ENCODE measurements at regions not wholly inside any gene's neighbourhood (a gene's known extent, or its start where the extent isn't known, plus 50 kb on each side); places are given as distances from the start of the nearest gene placed in this dataset.

GRCh38 chr6:106778943-106779342 is 149.6 kb downstream of the QRSL1 start:
- no peaks in the 10 kb centered on the region for H3K27me3 Mint-ChIP-seq (ENCODE audit: insufficient read depth, unreplicated experiment)
- BruUV-seq (replicated peaks) = no TSS peak
- H3K4me1 Mint-ChIP-seq (ENCODE audit: low read depth, unreplicated experiment) = peaks cover 1% of the 10 kb centered on the region

DNA sequence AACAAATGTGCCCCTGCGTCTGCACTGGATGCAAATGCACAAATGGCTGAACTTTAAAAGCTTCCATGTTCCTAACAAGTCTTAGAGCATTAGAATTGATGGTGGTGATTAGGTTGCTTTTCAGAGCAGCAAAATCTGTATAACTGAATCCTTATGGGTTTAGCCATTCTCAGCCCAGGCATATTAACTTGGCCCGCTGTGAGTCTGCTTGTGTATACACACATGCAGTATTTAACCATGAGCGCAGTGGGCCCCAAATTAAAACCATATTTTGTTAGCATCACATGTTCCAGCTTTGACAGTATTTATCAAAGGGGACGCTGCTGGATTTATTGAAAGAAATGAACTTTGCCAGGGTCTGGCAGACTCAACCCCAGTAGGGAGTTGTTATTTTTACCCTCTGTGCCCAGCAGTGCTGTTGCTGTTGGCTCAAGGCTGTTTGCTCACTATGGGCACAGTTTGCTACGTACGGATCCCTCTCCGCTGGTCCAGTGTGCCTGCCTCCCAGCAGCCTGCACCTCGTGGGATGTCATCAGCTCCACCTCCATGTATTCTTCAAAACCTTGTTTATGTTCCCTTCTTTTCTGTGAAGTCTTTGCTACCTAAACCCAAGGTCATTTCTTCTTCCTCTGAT is 144.7 kb downstream of the QRSL1 start:
- TF ChIP-seq CTCF (IDR thresholded peaks at IDR 0.05; ENCODE audit: insufficient read depth in 1 of 2, low read depth in 1 of 2, low read length in 1 of 2, severe bottlenecking in 1 of 2, unreplicated experiment in 1 of 2) = no peak
- no peaks in the 10 kb centered on the region for H3K27me3 ChIP-seq (replicated peaks; ENCODE audit: control insufficient read depth, insufficient read depth, low read length)
- peaks cover 17% of the 10 kb centered on the region; the same call in 1 of the 2 replicates for H3K9me3 ChIP-seq
- intact Hi-C loops (cut with micrococcal nuclease; ENCODE audit: unreplicated experiment) = no loop called here
- H3K36me3 ChIP-seq (ENCODE audit: control insufficient read depth, insufficient read depth, low read length) = no peaks in the 10 kb centered on the region
- DNase-seq = no peak
- H3K4me3 ChIP-seq (ENCODE audit: low read depth, low read length) = no peak overlapping the region
- ChIA-PET CTCF (no interaction called here), POLR2A (no interaction called here)
- H3K4me1 ChIP-seq = no peaks in the 10 kb centered on the region
- Mint-ChIP-seq H3K27ac (ENCODE audit: unreplicated experiment) (peak overlapping the region; percentile 8), H3K27me3 (ENCODE audit: insufficient read depth, unreplicated experiment) (no peaks in the 10 kb centered on the region), H3K36me3 (ENCODE audit: insufficient read depth, unreplicated experiment) (no peaks in the 10 kb centered on the region), H3K4me1 (ENCODE audit: low read depth, unreplicated experiment) (peaks cover 10% of the 10 kb centered on the region), H3K9me3 (ENCODE audit: unreplicated experiment) (peaks cover 9% of the 10 kb centered on the region), H3K4me3 (ENCODE audit: unreplicated experiment) (no peak overlapping the region)
- no TSS peak for BruUV-seq (replicated peaks)

More at GRCh38 chr6:106778943-106779342, 149.6 kb downstream of the QRSL1 start:
- Histone ChIP-seq H3K36me3 (ENCODE audit: control insufficient read depth, insufficient read depth, low read length) (no peaks in the 10 kb centered on the region), H3K4me1 (peaks cover 11% of the 10 kb centered on the region; the same call in 1 of the 2 replicates), H3K4me3 (ENCODE audit: low read depth, low read length) (no peak overlapping the region), H3K9me3 (peaks cover 32% of the 10 kb centered on the region), H3K27me3 (replicated peaks; ENCODE audit: control insufficient read depth, insufficient read depth, low read length) (no peaks in the 10 kb centered on the region)
- DNase-seq = no peak
- Mint-ChIP-seq H3K9me3 (ENCODE audit: unreplicated experiment) (peaks cover 44% of the 10 kb centered on the region), H3K4me3 (ENCODE audit: unreplicated experiment) (no peak overlapping the region), H3K36me3 (ENCODE audit: insufficient read depth, unreplicated experiment) (no peaks in the 10 kb centered on the region), H3K27ac (ENCODE audit: unreplicated experiment) (no peak overlapping the region)
- no peak for TF ChIP-seq CTCF (IDR thresholded peaks at IDR 0.05; ENCODE audit: insufficient read depth in 1 of 2, low read depth in 1 of 2, low read length in 1 of 2, severe bottlenecking in 1 of 2, unreplicated experiment in 1 of 2)
- ChIA-PET CTCF (no interaction called here), POLR2A (no interaction called here)
- intact Hi-C loops (cut with micrococcal nuclease; ENCODE audit: unreplicated experiment) = no loop called here

- intact Hi-C loops (cut with micrococcal nuclease; ENCODE audit: unreplicated experiment) = no loop called here
- no peaks in the 10 kb centered on the region for H3K36me3 Mint-ChIP-seq (ENCODE audit: insufficient read depth, unreplicated experiment)
These were observed 144.1 kb downstream of the QRSL1 start for GRCh38 chr6:106773522-106773921.

More at GRCh38 chr6:106773522-106773921, 144.1 kb downstream of the QRSL1 start:
- no peak overlapping the region for H3K4me3 Mint-ChIP-seq (ENCODE audit: unreplicated experiment)
- H3K4me1 Mint-ChIP-seq (ENCODE audit: low read depth, unreplicated experiment) = peaks cover 10% of the 10 kb centered on the region
- Histone ChIP-seq H3K4me1 (no peaks in the 10 kb centered on the region), H3K27me3 (replicated peaks; ENCODE audit: control insufficient read depth, insufficient read depth, low read length) (no peaks in the 10 kb centered on the region), H3K36me3 (ENCODE audit: control insufficient read depth, insufficient read depth, low read length) (no peaks in the 10 kb centered on the region), H3K4me3 (ENCODE audit: low read depth, low read length) (no peak overlapping the region), H3K9me3 (peaks cover 15% of the 10 kb centered on the region; the same call in 1 of the 2 replicates)
- peak overlapping the region; percentile 8 for H3K27ac Mint-ChIP-seq (ENCODE audit: unreplicated experiment)
- peak; percentile 36 to 45 for DNase-seq
- peaks cover 3% of the 10 kb centered on the region for H3K9me3 Mint-ChIP-seq (ENCODE audit: unreplicated experiment)
- no peak for TF ChIP-seq CTCF (IDR thresholded peaks at IDR 0.05; ENCODE audit: insufficient read depth in 1 of 2, low read depth in 1 of 2, low read length in 1 of 2, severe bottlenecking in 1 of 2, unreplicated experiment in 1 of 2)
- ChIA-PET POLR2A (no interaction called here), CTCF (no interaction called here)
- no TSS peak for BruUV-seq (replicated peaks)
- H3K27me3 Mint-ChIP-seq (ENCODE audit: insufficient read depth, unreplicated experiment) = no peaks in the 10 kb centered on the region

All from Caco-2 (cell line).